ENCODE measurements at regions not wholly inside any gene's neighbourhood (a gene's known extent, or its start where the extent isn't known, plus 50 kb on each side); places are given as distances from the start of the nearest gene placed in this dataset.
A peak's percentile ranks its signal among the peaks of the same experiment; 100 is the strongest.

- no peaks in the 10 kb centered on the region for H3K36me3 ChIP-seq (ENCODE audit: insufficient read depth, low read length)
- no peak overlapping the region for H3K4me2 ChIP-seq (ENCODE audit: low read length)
- H4K20me1 ChIP-seq (ENCODE audit: insufficient read depth), result no peaks in the 10 kb centered on the region
- H3K4me3 ChIP-seq (ENCODE audit: low read length), result no peak overlapping the region
- no peaks in the 10 kb centered on the region for H3K9me2 ChIP-seq (ENCODE audit: insufficient read depth, low read length)
- TF ChIP-seq REST (IDR thresholded peaks at IDR 0.05; ENCODE audit: borderline replicate concordance), result no peak
- TF ChIP-seq MXI1 (conservative IDR thresholded peaks at IDR 0.05; ENCODE audit: poor library complexity, severe bottlenecking), result no peak
- TF ChIP-seq POLR2AphosphoS5 (IDR thresholded peaks at IDR 0.05), result no peak
- no peak for TF ChIP-seq TAF1 (IDR thresholded peaks at IDR 0.05; ENCODE audit: low read depth)
- no peak for TF ChIP-seq SMC3 (conservative IDR thresholded peaks at IDR 0.05; ENCODE audit: poor library complexity)
- TF ChIP-seq EP300 (conservative IDR thresholded peaks at IDR 0.05; ENCODE audit: poor library complexity, severe bottlenecking), result no peak
- no peak for TF ChIP-seq RAD21 (conservative IDR thresholded peaks at IDR 0.05)
- H3K9me3 ChIP-seq (ENCODE audit: low read length), result no peaks in the 10 kb centered on the region
- H3K9ac ChIP-seq (ENCODE audit: low read length), result no peak overlapping the region
- no peak overlapping the region for H2AFZ ChIP-seq (ENCODE audit: low read depth, low read length)
- H3K27me3 ChIP-seq (ENCODE audit: insufficient read depth, low read depth, low read length), result no peaks in the 10 kb centered on the region
- H3K27ac ChIP-seq (ENCODE audit: low read length), result no peak overlapping the region
- H3F3A ChIP-seq (ENCODE audit: insufficient read depth, low read length, poor library complexity, severe bottlenecking), result no peaks in the 10 kb centered on the region
- H3K79me2 ChIP-seq (replicated peaks; ENCODE audit: insufficient read depth, low read length), result no peaks in the 10 kb centered on the region
These were observed 581.3 kb downstream of the NTRK3 start for GRCh38 chr15:87675271-87675670.

GRCh38 chr15:87672309-87673288 lies 583.9 kb downstream of the NTRK3 start:
- Histone ChIP-seq H3K79me2 (replicated peaks; ENCODE audit: insufficient read depth, low read length) (no peaks in the 10 kb centered on the region), H3K9me3 (ENCODE audit: low read length) (no peaks in the 10 kb centered on the region), H3K36me3 (ENCODE audit: insufficient read depth, low read length) (no peaks in the 10 kb centered on the region), H3K27me3 (ENCODE audit: insufficient read depth, low read depth, low read length) (no peaks in the 10 kb centered on the region), H2AFZ (ENCODE audit: low read depth, low read length) (no peak overlapping the region), H3F3A (ENCODE audit: insufficient read depth, low read length, poor library complexity, severe bottlenecking) (no peaks in the 10 kb centered on the region), H4K20me1 (ENCODE audit: insufficient read depth) (no peaks in the 10 kb centered on the region), H3K4me2 (ENCODE audit: low read length) (no peak overlapping the region), H3K4me3 (ENCODE audit: low read length) (no peak overlapping the region), H3K9ac (ENCODE audit: low read length) (no peak overlapping the region), H3K9me2 (ENCODE audit: insufficient read depth, low read length) (no peaks in the 10 kb centered on the region), H3K27ac (ENCODE audit: low read length) (no peak overlapping the region)
- no peak for TF ChIP-seq REST (IDR thresholded peaks at IDR 0.05; ENCODE audit: borderline replicate concordance)
- TF ChIP-seq SMC3 (conservative IDR thresholded peaks at IDR 0.05; ENCODE audit: poor library complexity), result peak; percentile 66
- TF ChIP-seq EP300 (conservative IDR thresholded peaks at IDR 0.05; ENCODE audit: poor library complexity, severe bottlenecking), result no peak
- peak; percentile 63 for TF ChIP-seq RAD21 (conservative IDR thresholded peaks at IDR 0.05)
- TF ChIP-seq CTCF (IDR thresholded peaks at IDR 0.05; ENCODE audit: poor library complexity, severe bottlenecking), result peak; percentile 62

Data from neural cell (in vitro differentiated cells).